Activated CD4-positive, alpha-beta T cell treated with anti-CD3 and anti-CD28 coated beads, Interleukin-10, Interleukin-2, amounts not matched to agents 100 ng/mL and 50 ng/mL, durations not matched to agents 16 hours and 8 hours (primary cell): ENCODE measurements at regions not wholly inside any gene's neighbourhood (a gene's known extent, or its start where the extent isn't known, plus 50 kb on each side); places are given as distances from the start of the nearest gene placed in this dataset.
A peak's percentile ranks its signal among the peaks of the same experiment; 100 is the strongest.
"Not testable (repeated sequence)": the region's sequence is repeated elsewhere in the genome, so short reads cannot be mapped to it uniquely, and the experiment has no call there.

ENCODE experiments used
- DNase-seq: peaks from one replicate; pipeline ENCODE4 v3.0.0-alpha.2; 2020

GRCh38 chr2:147348931-147349555 is 495.8 kb upstream of the ACVR2A start:
- DNase-seq: no peak

DNA sequence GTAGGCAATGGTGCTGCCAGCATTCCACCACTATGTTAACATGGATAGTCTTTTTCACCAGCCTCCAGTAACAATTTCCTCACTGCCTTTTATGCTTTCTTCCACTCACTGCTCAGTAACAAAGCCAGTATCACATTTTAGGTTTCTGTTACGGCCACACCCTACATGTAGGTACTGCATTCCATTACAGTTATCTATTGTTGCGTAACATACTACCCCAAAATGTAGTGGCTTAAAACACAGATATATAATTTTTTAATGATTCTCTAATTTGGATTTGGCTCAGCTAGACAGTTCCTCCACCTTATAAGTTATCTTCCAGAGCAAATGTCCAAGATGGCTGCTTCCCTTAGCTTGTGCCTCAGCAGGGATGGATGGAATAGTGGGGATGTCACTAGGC is 498.7 kb upstream of the ACVR2A start:
- DNase-seq: no peak

GRCh38 chr2:147345246-147345645 is 499.6 kb upstream of the ACVR2A start:
- no peak for DNase-seq

DNA sequence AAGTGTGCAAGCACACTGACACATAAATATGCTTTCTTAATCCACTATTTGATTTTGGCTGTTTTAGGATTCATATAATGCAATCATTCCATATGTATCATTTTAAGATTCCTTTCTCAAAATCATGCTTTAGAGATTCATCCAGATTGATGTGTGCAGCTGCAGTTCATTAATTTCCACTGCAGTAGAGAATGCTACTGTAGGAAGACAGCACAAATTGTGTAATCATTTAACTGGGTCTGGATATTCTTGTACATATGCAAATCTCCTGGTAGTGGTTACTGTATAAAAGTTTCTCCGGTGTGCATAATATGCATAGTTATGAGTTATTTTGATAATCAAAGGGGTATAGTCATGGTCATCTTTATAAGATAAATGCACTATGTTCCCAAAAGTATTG is 502.5 kb upstream of the ACVR2A start:
- DNase-seq: no peak

DNA sequence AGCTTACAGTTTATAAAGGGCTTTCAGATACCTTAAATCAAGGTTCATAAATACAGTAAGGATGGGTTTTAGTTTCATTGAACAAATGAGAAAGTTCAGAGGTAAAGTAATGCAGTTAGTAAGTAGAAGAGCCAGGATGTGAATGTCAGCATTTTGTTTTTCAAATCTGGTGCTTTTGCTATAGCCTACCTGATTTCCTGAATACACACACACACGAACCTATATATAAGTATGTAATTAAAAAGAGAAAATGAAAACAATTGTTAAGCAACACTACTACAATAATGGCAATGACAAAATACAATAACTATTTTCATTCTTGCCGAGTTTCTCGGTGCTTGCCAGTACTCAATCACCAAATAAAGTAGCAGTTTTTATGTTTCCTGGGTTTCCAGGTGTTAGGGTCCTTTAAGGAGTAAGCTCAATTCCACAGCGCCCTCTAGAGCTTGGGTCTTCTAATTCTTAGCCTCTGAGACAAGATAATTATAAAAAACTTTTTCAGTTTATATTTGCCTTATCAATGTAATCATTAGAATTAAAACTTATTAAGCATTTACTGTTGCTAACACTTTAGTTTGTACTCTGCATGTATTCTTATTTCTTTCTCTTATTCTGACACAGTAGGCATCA is 512.9 kb upstream of the ACVR2A start:
- DNase-seq: peak; percentile 50

DNA sequence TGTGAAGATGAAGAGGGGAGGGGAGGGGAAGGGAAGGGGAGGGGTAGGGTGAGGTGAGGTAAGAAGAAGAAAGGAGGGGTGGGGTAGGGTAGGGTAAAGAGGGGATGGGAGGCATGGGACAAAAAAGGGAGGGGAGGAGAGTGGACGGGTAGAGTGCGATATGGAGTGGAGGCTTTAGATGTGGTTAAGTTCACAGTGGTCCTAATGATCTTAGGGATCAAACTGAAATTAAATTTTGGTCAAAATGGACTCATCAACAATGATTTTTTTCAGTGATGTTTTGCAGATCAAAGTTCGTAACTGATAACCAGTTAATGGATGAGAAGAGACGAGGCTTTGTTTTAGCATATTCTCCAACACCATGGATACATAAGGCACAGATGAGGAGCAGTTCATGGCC is 513.9 kb upstream of the ACVR2A start:
- no peak for DNase-seq

DNA sequence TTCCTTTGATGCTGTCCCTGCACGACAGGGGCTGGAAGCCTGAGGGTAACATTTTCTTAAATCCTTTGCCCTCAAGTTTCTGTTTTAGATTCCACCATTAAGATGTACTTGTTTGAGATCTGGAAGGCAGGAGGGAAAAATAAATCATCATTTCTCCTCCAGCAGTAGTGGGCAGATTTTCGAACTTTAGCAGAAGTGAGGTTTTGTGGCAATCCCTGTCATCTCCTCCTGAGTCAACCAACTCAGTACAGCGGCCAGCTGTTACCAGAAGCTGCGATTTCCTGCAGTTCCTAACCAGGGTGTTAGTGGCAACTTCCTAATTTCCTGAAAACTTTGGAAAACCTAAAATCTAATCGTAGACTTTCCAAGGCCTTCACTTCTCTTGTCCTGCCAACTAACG is 517.2 kb upstream of the ACVR2A start:
- DNase-seq: peak; percentile 68

- DNase-seq: no peak
Observed at GRCh38 chr2:147325990-147326389, 518.8 kb upstream of the ACVR2A start.

DNA sequence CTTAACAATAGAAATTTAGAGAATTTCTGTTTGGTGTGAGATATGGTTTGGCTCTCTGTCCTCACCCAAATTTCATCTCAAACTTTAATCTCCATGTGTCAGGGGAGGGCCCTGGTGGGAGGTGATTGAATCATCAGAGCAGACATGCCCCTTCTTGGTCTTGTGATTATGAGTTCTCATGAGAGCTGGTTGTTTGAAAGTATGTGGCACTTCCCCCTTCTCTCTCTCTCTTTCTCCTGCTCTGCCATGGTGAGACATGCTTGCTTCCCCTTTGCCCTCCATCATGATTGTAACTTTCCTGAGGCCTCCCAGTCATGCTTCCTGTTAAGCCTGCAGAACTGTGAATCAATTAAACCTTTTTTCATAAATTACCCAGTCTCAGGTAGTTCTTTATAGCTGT is 524.7 kb upstream of the ACVR2A start:
- DNase-seq: no peak

GRCh38 chr2:147311058-147311430 is 533.8 kb upstream of the ACVR2A start:
- no peak for DNase-seq

DNA sequence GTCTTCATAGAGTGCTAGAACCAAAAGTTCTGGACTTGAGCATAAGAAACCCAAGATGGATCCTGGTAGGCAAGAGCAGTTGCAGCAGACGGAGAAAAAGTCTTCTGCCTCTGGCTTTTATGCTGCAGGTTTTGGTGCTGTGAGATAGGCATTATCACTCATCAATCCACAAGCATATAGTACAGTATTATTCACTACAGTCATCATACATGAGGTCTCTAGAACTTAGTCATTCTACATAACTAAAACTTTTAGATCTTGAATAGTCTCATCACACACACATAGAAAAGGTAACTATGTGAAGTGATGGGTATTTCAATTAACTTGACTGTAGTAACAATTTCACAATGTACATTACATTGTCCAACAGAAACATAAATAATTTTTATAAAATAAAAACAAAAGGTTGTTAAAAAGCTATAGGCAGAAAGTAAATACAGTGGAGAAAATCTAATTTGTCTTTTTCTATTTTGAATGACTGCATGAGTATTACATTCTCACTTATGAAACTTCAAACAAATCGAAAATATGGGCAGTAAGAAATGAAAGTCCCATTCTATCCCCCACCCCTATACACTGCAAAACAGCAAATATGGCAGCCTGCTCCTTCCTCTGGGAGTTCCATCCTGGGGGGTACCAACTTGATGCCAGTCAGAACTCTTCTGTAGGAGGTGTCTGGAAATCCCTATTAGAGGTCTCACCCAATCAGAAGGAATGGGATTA is 534.3 kb upstream of the ACVR2A start:
- no peak for DNase-seq

- DNase-seq: peak; percentile 92
Observed at GRCh38 chr2:147297820-147298219, 547.0 kb upstream of the ACVR2A start.

- DNase-seq: no peak
Observed at GRCh38 chr2:147294825-147295392, 549.9 kb upstream of the ACVR2A start.

- peak; percentile 63 for DNase-seq
Observed at GRCh38 chr2:147293991-147294824, 550.6 kb upstream of the ACVR2A start.

DNA sequence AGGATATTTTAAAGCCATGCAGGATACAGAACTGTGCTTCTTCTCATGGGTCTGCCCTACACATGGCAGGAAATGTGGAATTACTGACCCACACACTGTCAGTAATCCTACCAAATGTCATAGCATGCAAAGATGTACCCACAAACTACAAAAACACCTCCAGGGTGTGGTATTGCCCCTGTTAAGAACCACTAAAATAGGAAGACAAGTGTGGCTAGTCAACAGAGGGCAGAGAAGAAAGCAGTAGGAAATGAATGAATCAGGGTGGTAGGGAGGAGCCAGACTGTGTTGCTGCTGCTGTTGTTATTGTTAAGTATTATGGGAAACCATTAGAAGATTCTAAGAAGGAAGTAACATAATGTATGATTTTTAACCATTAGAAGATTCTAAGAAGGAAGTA is 556.7 kb upstream of the ACVR2A start:
- DNase-seq: peak; percentile 72

DNA sequence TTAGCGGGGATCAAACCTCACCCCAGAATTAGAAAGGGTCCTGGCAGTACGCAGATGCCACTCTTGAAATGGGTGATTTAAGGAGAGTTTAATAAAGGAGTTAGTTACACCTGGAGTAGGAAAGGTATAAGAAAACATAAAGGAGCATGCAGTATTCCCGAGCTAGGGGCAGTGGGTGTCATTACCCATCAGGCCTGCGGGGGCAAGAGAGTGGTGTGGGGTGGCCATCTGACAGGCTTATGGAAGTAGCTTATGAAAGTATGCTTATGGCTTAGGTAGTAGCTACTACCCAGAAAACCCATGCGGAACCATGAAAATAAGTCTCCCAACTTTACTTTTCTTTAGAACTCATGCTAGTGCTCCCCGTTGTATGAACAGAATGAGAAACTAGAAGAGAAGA is 568.9 kb upstream of the ACVR2A start:
- DNase-seq: no peak

- DNase-seq: no peak
Observed at GRCh38 chr2:147273628-147274027, 571.2 kb upstream of the ACVR2A start.

- DNase-seq: no peak
Observed at GRCh38 chr2:147273106-147273505, 571.7 kb upstream of the ACVR2A start.

DNA sequence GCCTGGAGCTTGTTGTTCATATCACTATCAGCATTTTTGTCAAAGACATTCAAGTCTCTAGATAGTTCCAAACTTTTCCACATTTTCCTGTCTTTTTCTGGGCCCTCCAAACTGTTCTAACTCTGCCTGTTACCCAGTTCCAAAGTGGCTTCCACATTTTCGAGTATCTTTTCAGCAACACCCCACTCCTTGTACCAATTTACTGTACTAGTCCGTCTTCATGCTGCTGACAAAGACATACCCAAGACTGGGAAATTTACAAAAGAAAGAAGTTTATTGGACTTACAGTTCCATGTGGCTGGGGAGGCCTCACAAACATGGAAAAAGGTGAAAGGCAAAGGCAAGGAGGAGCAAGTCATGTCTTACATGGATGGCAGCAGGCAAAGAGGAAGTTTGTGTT is 575.2 kb upstream of the ACVR2A start:
- DNase-seq: not testable (repeated sequence)

DNA sequence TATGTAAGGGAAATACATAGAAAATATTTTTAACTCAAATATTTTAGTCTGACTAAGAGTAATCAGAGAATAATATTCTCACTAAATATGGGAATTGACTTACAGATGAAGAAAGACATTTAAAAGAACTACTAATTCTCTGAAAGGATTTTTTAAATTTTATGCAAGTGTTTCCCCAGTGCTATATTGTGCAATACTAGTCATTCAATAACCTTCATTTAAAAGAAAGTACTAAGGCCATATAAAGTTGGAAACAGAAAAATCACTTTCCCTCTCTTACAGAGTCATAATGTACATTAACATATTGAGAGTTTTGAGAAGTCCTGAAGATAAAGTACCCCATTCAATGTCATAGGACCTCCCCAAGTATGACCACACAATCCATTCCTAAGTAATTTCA is 584.6 kb upstream of the ACVR2A start:
- DNase-seq: no peak

- DNase-seq: no peak
Observed at GRCh38 chr2:147255812-147256211, 589.0 kb upstream of the ACVR2A start.

- DNase-seq: no peak
Observed at GRCh38 chr2:147250652-147251356, 594.0 kb upstream of the ACVR2A start.

GRCh38 chr2:147247749-147248148 is 597.1 kb upstream of the ACVR2A start:
- no peak for DNase-seq
